Skeletal muscle cell (primary cell): ENCODE measurements at regions not wholly inside any gene's neighbourhood (a gene's known extent, or its start where the extent isn't known, plus 50 kb on each side); places are given as distances from the start of the nearest gene placed in this dataset.

ENCODE experiments used
- DNase-seq: peaks from one replicate; pipeline ENCODE4 v3.0.0-alpha.2; 2010; ENCODE audit warnings: low read depth
- H3K4me3 ChIP-seq: 2 replicates; pipeline ENCODE4 v1.5.1; 2011; ENCODE audit warnings: low read depth, mild to moderate bottlenecking, control low read depth, low read length, moderate library complexity

GRCh38 chr18:67608191-67608590 lies 91.7 kb upstream of the DSEL start:
- DNase-seq: no peak
- H3K4me3 ChIP-seq: no peak overlapping the region

DNA sequence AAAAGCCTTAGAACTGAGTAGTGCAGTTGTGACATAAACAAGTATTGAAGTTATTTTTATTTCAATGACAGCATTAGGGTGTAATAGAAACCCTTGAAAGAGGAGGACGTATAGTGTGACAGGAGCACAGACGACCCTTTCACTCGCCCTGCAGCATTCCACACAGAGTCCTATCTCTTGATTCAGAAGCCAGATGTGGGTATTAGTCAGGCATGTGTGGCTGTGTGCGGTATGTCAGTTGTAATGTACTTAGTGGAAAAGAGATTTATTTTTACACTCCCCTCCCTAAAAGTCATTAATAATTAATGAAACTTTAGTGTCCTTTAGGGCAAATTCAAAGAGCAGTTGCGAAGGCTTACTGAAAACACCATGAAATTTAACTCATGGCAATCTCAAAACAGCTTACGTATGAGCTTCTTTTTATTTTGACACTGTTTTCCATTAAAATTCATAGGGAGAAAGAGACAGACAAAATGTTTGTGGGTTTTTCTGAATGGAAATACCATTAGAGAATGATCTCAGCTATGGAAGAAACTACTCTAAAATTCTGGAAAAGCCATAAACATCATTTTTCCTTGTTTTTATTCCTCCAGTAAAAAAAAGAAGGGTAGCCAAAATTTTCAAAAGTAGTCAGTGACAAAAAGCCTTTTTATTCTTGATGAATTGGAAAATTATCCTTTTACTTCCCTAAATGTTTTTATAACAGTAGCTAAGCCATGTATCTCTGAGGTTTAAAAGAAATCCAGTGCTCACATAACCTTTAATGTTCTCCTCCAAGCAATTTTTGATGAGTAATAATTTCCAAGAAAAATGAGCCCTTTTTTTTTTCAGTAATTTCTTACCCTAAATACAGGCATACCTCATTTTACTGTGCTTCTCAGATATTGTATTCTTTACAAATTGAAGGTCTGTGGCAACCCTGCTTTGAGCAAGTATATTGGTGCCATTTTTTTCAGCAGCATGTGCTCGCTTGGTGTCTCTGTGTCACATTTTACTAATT lies 84.0 kb upstream of the DSEL start:
- H3K4me3 ChIP-seq: no peak overlapping the region
- DNase-seq: peak; percentile 77

DNA sequence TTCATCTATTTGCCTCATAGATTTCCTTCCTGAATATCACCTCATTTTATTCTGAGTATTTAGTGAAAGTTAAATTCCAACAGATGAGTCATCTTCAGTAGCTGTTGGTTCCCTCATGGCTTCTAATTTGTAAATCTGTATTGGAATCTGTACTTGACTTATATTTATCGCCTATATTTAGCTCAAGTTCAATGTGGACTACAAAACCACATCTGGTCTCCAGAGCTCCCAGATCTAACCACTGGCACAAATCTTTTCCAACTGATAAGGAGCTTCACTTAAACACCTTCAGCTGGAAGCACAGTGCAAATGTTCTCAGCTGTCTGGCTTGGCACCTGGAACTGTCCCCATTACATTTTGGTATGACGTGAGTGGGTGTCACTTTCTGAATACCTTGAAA lies 82.8 kb upstream of the DSEL start:
- peak; percentile 28 for DNase-seq
- H3K4me3 ChIP-seq: no peak overlapping the region

DNA sequence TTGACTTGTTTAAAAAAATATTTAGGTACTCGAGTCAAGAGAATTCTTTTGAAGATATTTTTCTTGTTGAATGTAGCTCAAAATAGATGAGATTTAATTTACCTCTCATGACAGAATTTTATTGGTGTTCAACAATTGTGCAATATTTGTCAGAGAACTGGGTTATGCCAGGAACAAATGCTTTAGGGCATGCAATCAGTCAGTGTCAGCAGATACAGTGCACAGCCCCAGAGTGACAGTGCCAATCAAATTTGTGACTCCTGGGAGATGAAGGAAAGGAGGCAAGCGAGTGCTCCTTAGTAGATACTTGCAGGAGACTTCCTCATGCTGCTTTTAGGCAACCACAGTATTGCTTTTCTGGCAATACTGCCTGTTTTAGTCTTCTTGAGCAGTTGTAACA lies 81.2 kb upstream of the DSEL start:
- no peak for DNase-seq
- H3K4me3 ChIP-seq: no peak overlapping the region

GRCh38 chr18:67596003-67596402 lies 79.5 kb upstream of the DSEL start:
- DNase-seq: no peak

DNA sequence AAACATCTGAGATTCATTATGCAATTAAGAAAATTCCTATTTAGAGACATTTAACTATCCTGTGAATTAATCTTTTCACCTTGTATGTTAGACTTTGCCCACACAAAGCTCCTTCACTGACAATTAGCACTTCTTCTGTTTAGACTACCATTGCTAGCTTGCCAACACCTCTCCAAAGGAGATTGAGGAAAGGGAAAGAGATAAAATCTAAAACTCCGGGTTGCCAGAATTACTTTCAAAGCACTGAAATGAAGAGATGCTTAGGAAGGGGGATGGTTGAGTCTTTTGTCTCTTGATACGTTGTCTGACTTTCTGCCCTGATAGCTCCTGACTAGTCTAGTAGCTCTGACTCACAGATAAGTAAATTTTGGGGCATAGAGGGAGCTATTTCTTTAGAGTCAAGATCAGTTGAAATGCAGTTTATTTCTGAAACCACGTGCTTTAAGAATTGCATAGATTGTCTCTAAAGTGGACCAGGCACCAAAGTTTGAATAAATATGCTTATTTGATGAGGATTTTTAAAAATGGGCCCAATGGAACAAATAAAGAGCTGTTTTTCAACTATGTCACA lies 74.1 kb upstream of the DSEL start:
- no peak for DNase-seq

More at GRCh38 chr18:67596003-67596402, 79.5 kb upstream of the DSEL start:
- H3K4me3 ChIP-seq: no peak overlapping the region

GRCh38 chr18:67589325-67589724 lies 72.8 kb upstream of the DSEL start:
- H3K4me3 ChIP-seq: no peak overlapping the region
- no peak for DNase-seq

More for the DNA sequence above, 74.1 kb upstream of the DSEL start:
- no peak overlapping the region for H3K4me3 ChIP-seq

DNA sequence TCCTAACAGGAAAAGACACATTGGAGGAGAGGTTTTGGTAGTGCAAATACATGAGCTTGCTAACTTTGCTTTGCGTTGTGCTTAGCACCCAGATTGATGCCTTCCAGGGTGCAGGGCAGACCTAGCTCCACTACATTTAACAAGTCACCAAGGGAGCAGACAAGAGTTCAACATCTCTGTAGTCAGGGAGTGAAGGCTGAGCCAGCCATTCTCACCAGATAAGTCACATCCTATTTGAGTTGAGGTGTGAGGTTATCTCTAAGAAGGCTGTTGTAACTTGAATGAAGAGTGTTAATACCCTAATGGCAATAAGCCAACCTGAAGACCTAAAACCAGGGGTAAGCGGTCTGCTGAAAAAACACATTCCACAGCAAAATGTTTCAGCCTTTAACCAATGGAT lies 69.6 kb upstream of the DSEL start:
- H3K4me3 ChIP-seq: no peak overlapping the region
- DNase-seq: no peak

GRCh38 chr18:67583621-67584020 lies 67.1 kb upstream of the DSEL start:
- DNase-seq: no peak
- H3K4me3 ChIP-seq: no peak overlapping the region

DNA sequence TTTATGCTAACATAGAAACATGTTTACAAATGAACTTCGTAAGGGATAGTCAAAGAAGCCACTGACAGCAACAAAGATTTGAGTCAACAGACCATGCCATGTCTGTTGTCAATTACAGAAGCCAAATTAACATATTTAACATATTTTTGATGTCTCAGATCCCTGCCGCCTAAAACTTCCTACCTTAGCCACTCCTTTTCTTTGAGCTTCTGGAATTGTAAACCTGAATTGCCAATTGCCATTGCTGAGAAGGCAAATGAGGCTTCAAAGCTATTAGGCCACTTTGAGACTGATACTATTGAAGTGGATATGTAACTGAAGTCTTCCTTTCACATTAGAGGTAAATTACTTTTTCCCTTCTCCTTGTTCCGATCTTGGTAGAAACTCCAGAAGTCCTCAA lies 66.0 kb upstream of the DSEL start:
- H3K4me3 ChIP-seq: no peak overlapping the region
- no peak for DNase-seq

DNA sequence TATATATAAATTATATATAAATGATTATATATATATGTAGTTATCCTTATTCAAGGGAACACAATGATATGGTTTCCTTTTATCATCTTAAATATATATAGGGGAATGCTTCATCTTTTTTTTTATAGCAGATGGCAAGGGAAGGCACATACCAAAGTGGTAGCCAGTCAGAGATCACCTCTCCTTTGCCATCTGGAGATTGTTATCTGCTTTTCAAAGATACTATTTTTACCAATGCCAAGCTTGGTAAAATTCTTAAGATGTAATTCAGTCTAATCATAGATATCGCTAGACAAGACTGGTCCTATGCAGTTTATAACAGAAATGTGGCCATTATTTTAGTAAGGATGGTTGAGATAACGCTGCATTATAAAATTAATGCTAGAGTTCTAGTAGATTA lies 64.7 kb upstream of the DSEL start:
- DNase-seq: no peak
- no peak overlapping the region for H3K4me3 ChIP-seq

- DNase-seq: no peak
- no peak overlapping the region for H3K4me3 ChIP-seq
Measured at GRCh38 chr18:67577386-67577785, 60.9 kb upstream of the DSEL start.

GRCh38 chr18:67574749-67575148 lies 58.2 kb upstream of the DSEL start:
- DNase-seq: no peak
- no peak overlapping the region for H3K4me3 ChIP-seq

GRCh38 chr18:67568166-67568565 lies 51.6 kb upstream of the DSEL start:
- no peak for DNase-seq
- H3K4me3 ChIP-seq: no peak overlapping the region
